ENCODE measurements at regions not wholly inside any gene's neighbourhood (a gene's known extent, or its start where the extent isn't known, plus 50 kb on each side); places are given as distances from the start of the nearest gene placed in this dataset.

DNA sequence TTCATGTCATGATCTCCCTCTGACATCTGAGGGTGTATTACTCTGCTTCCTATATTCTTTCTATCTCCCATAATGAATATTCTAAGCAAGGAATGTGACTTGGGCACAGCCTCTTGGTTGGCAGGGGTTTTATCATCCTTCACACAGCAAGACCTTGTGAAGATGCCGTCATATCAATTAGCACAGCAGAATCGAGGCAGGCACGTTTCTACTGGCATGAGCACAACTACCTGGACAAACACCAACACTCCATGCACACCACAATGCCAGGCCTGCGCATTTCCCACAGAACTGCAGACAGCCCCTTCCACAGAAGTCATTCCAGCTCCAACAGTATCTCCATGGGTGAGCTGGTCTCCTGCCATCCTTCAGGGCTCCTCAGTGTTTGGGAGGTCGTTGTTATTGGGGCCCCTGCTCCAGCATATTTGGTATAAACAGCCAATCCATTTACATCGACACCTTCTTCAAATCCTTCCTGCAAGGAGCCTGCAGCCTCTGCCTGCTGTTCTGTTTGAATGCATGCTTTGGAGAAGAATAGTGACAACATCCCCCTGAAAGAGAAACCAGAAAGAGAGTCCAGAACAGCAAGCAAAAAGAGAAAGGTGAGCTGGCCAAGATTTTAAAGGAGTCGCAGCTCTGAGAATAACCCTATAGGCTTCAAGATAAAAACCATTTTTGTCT is 275.5 kb downstream of the SHOX2 start:
- intact Hi-C loops (cut with DNase I; ENCODE audit: low total_unique reads), result no loop called here
- no peak overlapping the region for H3K4me3 ChIP-seq
- DNase-seq, result no peak
- peaks cover 0 to 44% (median 20%) of the 10 kb centered on the region in 8 donors for H3K9me3 ChIP-seq
- TF ChIP-seq POLR2AphosphoS5 (IDR thresholded peaks at IDR 0.05), result no peak
- TF ChIP-seq, protein P1, sequence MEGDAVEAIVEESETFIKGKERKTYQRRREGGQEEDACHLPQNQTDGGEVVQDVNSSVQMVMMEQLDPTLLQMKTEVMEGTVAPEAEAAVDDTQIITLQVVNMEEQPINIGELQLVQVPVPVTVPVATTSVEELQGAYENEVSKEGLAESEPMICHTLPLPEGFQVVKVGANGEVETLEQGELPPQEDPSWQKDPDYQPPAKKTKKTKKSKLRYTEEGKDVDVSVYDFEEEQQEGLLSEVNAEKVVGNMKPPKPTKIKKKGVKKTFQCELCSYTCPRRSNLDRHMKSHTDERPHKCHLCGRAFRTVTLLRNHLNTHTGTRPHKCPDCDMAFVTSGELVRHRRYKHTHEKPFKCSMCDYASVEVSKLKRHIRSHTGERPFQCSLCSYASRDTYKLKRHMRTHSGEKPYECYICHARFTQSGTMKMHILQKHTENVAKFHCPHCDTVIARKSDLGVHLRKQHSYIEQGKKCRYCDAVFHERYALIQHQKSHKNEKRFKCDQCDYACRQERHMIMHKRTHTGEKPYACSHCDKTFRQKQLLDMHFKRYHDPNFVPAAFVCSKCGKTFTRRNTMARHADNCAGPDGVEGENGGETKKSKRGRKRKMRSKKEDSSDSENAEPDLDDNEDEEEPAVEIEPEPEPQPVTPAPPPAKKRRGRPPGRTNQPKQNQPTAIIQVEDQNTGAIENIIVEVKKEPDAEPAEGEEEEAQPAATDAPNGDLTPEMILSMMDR (IDR thresholded peaks at IDR 0.05 in 8 of 11, conservative IDR thresholded peaks at IDR 0.05 in 3 of 11), result no peak
- TF ChIP-seq POLR2A (IDR thresholded peaks at IDR 0.05), result no peak
- no peak overlapping the region for H3K27ac ChIP-seq
- 67 to 78% (median 74%) methylated on average over 7 of the region's 7 CpGs for WGBS, 5 donors
- no peaks in the 10 kb centered on the region for H3K27me3 ChIP-seq (replicated peaks in 1 of 7)
- no peaks in the 10 kb centered on the region for H3K4me1 ChIP-seq
- H3K36me3 ChIP-seq, result no peaks in the 10 kb centered on the region

DNA sequence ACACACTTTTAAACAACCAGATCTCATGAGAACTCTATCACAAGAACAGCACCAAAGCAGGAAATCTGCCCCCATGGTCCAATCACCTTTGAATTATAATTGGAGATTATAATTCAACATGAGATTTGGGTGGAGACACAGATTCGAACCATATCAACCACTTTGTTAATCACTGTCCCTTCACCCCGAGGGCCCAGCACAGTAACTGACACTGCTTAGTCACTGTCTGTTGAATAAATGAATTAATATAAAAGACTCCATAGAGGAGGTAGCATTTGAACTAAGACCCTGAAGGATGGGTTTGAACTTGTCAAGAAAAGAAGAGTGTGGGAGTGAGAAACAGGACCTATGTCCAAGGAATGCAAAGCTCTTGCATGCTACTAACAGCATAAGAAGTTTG is 276.4 kb downstream of the SHOX2 start:
- TF ChIP-seq POLR2A (IDR thresholded peaks at IDR 0.05) (no peak), POLR2AphosphoS5 (IDR thresholded peaks at IDR 0.05) (no peak)
- TF ChIP-seq, protein P1 (IDR thresholded peaks at IDR 0.05 in 8 of 11, conservative IDR thresholded peaks at IDR 0.05 in 3 of 11), result no peak
- DNase-seq, result no peak
- 65 to 87% (median 76%) methylated on average over 2 of the region's 2 CpGs for WGBS, 5 donors
- intact Hi-C loops (cut with DNase I; ENCODE audit: low total_unique reads), result no loop called here
- H3K36me3 ChIP-seq, result no peaks in the 10 kb centered on the region
- H3K4me1 ChIP-seq, result no peaks in the 10 kb centered on the region
- H3K27ac ChIP-seq, result no peak overlapping the region
- no peaks in the 10 kb centered on the region for H3K27me3 ChIP-seq (replicated peaks in 1 of 7)
- no peak overlapping the region for H3K4me3 ChIP-seq
- peaks cover 0 to 44% (median 20%) of the 10 kb centered on the region in 8 donors for H3K9me3 ChIP-seq

DNA sequence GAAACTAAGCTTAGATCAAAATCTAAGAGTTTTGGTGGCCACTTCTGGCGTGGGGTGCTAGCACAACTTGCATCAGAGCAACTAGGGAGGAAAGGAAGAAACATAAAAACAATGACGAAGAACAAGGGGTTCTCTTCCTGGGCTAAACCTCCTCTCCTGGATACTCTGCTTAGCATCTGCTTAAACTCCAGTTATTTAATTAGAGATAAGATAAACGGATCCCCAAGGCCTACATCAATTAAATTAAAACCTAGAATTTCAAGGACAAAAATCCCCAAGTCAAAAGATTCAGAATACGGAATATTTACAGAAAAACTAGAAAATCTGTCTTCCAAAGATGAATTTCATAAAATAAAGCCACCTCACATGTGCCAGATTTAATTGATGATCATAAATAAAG is 281.9 kb downstream of the SHOX2 start:
- no peaks in the 10 kb centered on the region for H3K4me1 ChIP-seq
- TF ChIP-seq POLR2AphosphoS5 (IDR thresholded peaks at IDR 0.05) (no peak), POLR2A (IDR thresholded peaks at IDR 0.05) (no peak)
- TF ChIP-seq, protein P1 (IDR thresholded peaks at IDR 0.05 in 8 of 11, conservative IDR thresholded peaks at IDR 0.05 in 3 of 11), result no peak
- H3K27me3 ChIP-seq (replicated peaks in 1 of 7), result no peaks in the 10 kb centered on the region
- 63 to 81% (median 76%) methylated on average over 4 of the region's 4 CpGs for WGBS, 5 donors
- H3K4me3 ChIP-seq, result no peak overlapping the region
- peaks cover 0 to 28% (median 17%) of the 10 kb centered on the region in 8 donors for H3K9me3 ChIP-seq
- intact Hi-C loops (cut with DNase I; ENCODE audit: low total_unique reads), result no loop called here
- H3K36me3 ChIP-seq, result no peaks in the 10 kb centered on the region
- DNase-seq, result no peak
- no peak overlapping the region for H3K27ac ChIP-seq

DNA sequence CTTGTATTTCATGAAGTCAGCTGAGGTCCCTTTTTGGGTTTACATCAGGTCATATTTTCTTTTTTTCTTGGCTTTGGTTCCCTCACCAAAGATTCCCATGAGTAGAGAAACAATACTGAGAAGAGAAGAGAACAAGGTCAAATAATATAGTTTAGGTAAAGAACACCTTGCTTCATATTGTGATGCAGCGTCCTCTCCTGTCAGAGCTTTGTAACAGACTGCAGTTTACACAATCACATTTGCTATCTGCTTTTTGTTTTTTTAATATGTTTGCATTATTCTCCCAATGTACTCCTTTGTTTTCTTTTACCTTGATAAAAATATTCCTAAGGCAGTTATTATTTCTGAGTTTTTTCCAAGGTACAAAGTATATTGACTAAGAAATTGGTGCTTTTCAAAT is 283.2 kb downstream of the SHOX2 start:
- Histone ChIP-seq H3K27ac (no peak overlapping the region), H3K4me1 (no peaks in the 10 kb centered on the region), H3K36me3 (no peaks in the 10 kb centered on the region), H3K9me3 (peaks cover 0 to 16% (median 4%) of the 10 kb centered on the region in 8 donors), H3K4me3 (no peak overlapping the region), H3K27me3 (replicated peaks in 1 of 7) (no peaks in the 10 kb centered on the region)
- TF ChIP-seq POLR2A (IDR thresholded peaks at IDR 0.05) (no peak), POLR2AphosphoS5 (IDR thresholded peaks at IDR 0.05) (no peak)
- TF ChIP-seq, protein P1 (IDR thresholded peaks at IDR 0.05 in 8 of 11, conservative IDR thresholded peaks at IDR 0.05 in 3 of 11), result no peak
- DNase-seq, result no peak
- intact Hi-C loops (cut with DNase I; ENCODE audit: low total_unique reads), result no loop called here
- 81 to 91% (median 84%) methylated on average over 1 of the region's 1 CpG for WGBS, 5 donors
